Vagina (tissue), 2 donors: ENCODE measurements at regions not wholly inside any gene's neighbourhood (a gene's known extent, or its start where the extent isn't known, plus 50 kb on each side); places are given as distances from the start of the nearest gene placed in this dataset.

ENCODE experiments used
- DNase-seq, 2 donors: peaks; one replicate each; pipeline ENCODE4 v3.0.0-alpha.2; 2017; ENCODE audit errors: extremely low spot score in 2 of 2
- H3K27ac ChIP-seq: fragments of 200-600 bp; sonication (generic); one replicate; pipeline ENCODE4 v1.5.1; 2019
- H3K27me3 ChIP-seq: fragments of 200-600 bp; sonication (generic); one replicate; pipeline ENCODE4 v1.5.1; 2019
- H3K36me3 ChIP-seq, 2 donors: fragments of 200-600 bp; sonication (generic); one replicate each; pipeline ENCODE4 v1.5.1; 2017 to 2019
- H3K4me1 ChIP-seq: fragments of 200-600 bp; sonication (generic); one replicate; pipeline ENCODE4 v1.5.1; 2019
- H3K4me3 ChIP-seq, 2 donors: fragments of 200-600 bp; sonication (generic); 1 replicate in 1 of 2; 2 replicates in 1 of 2; pipeline ENCODE4 v1.5.1; 2016 to 2019
- H3K9me3 ChIP-seq: fragments of 200-600 bp; sonication (generic); one replicate; pipeline ENCODE4 v1.5.1; 2019
- CTCF ChIP-seq, 3 experiments: fragments of 450-650 bp in 2 of 3; fragments of 200-600 bp in 1 of 3; sonication (generic) in 1 of 3; IDR thresholded peaks; one replicate each; pipeline ENCODE4 v1.5.1; 2017 to 2019; ENCODE audit warnings: antibody characterized with exemption in 3 of 3, mild to moderate bottlenecking in 2 of 3, moderate library complexity in 2 of 3
- POLR2A ChIP-seq, 2 donors: fragments of 450-650 bp; IDR thresholded peaks; one replicate each; pipeline ENCODE4 v1.6.1; 2017; ENCODE audit warnings: antibody characterized with exemption in 2 of 2, mild to moderate bottlenecking in 2 of 2, moderate library complexity in 2 of 2
- POLR2AphosphoS5 ChIP-seq, 2 donors: sonication (generic); formaldehyde crosslinking; IDR thresholded peaks; one replicate each; pipeline ENCODE4 v1.9.0; 2017; ENCODE audit warnings: antibody characterized with exemption in 2 of 2, mild to moderate bottlenecking in 2 of 2, low read depth in 1 of 2; ENCODE audit not compliant: insufficient read depth in 1 of 2
- intact Hi-C: fragments of 100-400 bp; cut with DNase I; formaldehyde crosslinking; loops from one replicate; pipeline ENCODE4 v1.15.1; 2023

- TF ChIP-seq POLR2AphosphoS5 (IDR thresholded peaks at IDR 0.05; ENCODE audit: insufficient read depth in 1 of 2, low read depth in 1 of 2): no peak
- no peak for TF ChIP-seq CTCF (IDR thresholded peaks at IDR 0.05)
- H3K36me3 ChIP-seq: no peaks in the 10 kb centered on the region
- no peak overlapping the region for H3K4me3 ChIP-seq
- intact Hi-C loops: no loop called here
- DNase-seq: no peak
- no peaks in the 10 kb centered on the region for H3K4me1 ChIP-seq
- no peaks in the 10 kb centered on the region for H3K27me3 ChIP-seq
- H3K9me3 ChIP-seq: no peaks in the 10 kb centered on the region
- no peak overlapping the region for H3K27ac ChIP-seq
These were observed 233.0 kb upstream of the PRR20A start for GRCh38 chr13:56907766-56908165.

DNA sequence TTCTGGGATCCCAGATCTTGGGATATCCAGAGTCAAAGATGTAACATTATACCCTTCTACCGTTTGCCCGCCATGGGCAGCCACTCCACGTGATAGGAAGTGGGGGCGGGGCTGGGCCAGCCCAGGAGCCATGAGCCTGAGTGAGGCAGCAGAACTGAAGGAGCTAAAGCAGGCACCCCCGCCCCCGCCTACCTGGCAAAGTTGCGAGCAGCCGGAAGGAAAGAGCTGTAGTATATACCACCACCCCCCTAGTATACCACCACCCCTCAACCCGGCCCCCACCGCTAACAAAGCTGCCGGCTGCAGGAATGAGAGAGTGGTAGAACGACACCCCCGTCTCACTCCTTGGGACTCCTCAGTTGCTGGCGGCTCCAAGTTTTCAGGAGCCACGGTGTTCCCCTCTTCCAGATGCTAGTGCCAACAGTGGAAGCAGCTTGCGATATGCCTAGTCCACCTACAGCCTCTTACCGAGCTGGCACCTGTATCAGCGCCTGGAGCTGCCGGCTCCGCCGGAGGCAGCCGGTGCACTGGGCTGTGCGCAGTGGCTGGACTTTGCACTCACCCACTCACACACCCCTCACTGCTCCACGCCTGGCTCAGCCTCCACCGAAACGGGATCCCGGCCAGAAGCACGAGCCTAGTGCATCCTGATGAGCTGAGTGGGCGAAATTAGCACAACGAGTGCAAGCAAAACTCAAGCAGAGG, 230.7 kb upstream of the PRR20A start:
- no peaks in the 10 kb centered on the region for H3K4me1 ChIP-seq
- DNase-seq: no peak
- intact Hi-C loops: no loop called here

DNA sequence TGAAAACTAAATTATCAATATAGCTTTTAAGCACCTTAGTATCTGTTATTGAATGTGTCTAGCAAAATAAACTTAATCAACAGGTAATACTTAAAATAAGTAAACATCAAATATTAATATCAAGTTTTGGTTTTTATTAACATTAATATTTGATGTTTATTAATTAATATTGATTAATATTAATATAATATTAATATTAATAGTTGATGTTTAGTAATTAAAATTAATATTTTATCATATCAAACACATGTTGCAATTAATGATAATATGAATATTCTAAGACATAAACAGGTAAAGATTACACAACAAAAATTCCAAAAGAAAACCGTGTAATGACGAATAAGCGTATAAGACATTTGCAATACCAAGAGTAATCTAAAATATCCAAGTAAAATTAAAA, 222.8 kb upstream of the PRR20A start:
- TF ChIP-seq POLR2AphosphoS5 (IDR thresholded peaks at IDR 0.05; ENCODE audit: insufficient read depth in 1 of 2, low read depth in 1 of 2) (no peak), POLR2A (IDR thresholded peaks at IDR 0.05) (no peak), CTCF (IDR thresholded peaks at IDR 0.05) (no peak)
- Histone ChIP-seq H3K4me3 (no peak overlapping the region), H3K4me1 (no peaks in the 10 kb centered on the region), H3K27ac (no peak overlapping the region), H3K36me3 (no peaks in the 10 kb centered on the region), H3K9me3 (no peaks in the 10 kb centered on the region), H3K27me3 (no peaks in the 10 kb centered on the region)
- DNase-seq: no peak
- intact Hi-C loops: no loop called here

More for the DNA sequence above, 230.7 kb upstream of the PRR20A start:
- H3K4me3 ChIP-seq: no peak overlapping the region
- no peak overlapping the region for H3K27ac ChIP-seq
- H3K9me3 ChIP-seq: no peaks in the 10 kb centered on the region
- H3K36me3 ChIP-seq: no peaks in the 10 kb centered on the region
- no peaks in the 10 kb centered on the region for H3K27me3 ChIP-seq
- TF ChIP-seq POLR2AphosphoS5 (IDR thresholded peaks at IDR 0.05; ENCODE audit: insufficient read depth in 1 of 2, low read depth in 1 of 2) (no peak), CTCF (IDR thresholded peaks at IDR 0.05) (no peak), POLR2A (IDR thresholded peaks at IDR 0.05) (no peak)

DNA sequence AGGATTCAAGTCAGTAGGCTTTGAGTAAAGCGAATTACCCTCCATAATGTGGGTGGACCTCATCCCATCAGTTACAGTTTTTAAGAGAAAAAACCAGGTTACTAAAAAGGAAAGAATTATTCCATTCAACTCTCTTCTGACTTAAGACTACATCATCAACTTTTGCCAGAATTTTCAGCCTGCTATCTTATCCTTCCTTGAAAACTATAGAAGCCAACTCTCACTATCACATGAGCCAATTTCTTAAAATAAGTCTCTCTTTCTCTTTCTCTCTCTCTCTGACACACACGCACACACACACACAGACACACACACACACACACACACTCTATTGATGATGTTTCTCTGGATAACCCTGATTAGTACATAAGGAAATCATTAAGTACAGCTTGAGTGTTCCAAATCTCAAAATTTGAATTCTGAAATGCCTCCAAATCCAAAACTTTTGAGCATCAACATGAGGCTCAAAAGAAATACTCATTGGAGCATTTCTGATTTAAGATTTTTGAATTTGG, 217.0 kb upstream of the PRR20A start:
- Histone ChIP-seq H3K4me3 (no peak overlapping the region), H3K4me1 (no peaks in the 10 kb centered on the region), H3K9me3 (no peaks in the 10 kb centered on the region), H3K36me3 (no peaks in the 10 kb centered on the region), H3K27ac (no peak overlapping the region), H3K27me3 (no peaks in the 10 kb centered on the region)
- intact Hi-C loops: no loop called here
- TF ChIP-seq CTCF (IDR thresholded peaks at IDR 0.05): no peak
- no peak for TF ChIP-seq POLR2AphosphoS5 (IDR thresholded peaks at IDR 0.05; ENCODE audit: insufficient read depth in 1 of 2, low read depth in 1 of 2)
- TF ChIP-seq POLR2A (IDR thresholded peaks at IDR 0.05): no peak
- DNase-seq: no peak

GRCh38 chr13:56924401-56924800, 216.3 kb upstream of the PRR20A start:
- intact Hi-C loops: no loop called here
- DNase-seq: no peak
- Histone ChIP-seq H3K27me3 (no peaks in the 10 kb centered on the region), H3K4me1 (no peaks in the 10 kb centered on the region), H3K27ac (no peak overlapping the region), H3K9me3 (no peaks in the 10 kb centered on the region), H3K36me3 (no peaks in the 10 kb centered on the region), H3K4me3 (no peak overlapping the region)
- TF ChIP-seq POLR2A (IDR thresholded peaks at IDR 0.05): no peak
- TF ChIP-seq POLR2AphosphoS5 (IDR thresholded peaks at IDR 0.05; ENCODE audit: insufficient read depth in 1 of 2, low read depth in 1 of 2): no peak
- TF ChIP-seq CTCF (IDR thresholded peaks at IDR 0.05): no peak
